ENCODE measurements at regions not wholly inside any gene's neighbourhood (a gene's known extent, or its start where the extent isn't known, plus 50 kb on each side); places are given as distances from the start of the nearest gene placed in this dataset.

DNA sequence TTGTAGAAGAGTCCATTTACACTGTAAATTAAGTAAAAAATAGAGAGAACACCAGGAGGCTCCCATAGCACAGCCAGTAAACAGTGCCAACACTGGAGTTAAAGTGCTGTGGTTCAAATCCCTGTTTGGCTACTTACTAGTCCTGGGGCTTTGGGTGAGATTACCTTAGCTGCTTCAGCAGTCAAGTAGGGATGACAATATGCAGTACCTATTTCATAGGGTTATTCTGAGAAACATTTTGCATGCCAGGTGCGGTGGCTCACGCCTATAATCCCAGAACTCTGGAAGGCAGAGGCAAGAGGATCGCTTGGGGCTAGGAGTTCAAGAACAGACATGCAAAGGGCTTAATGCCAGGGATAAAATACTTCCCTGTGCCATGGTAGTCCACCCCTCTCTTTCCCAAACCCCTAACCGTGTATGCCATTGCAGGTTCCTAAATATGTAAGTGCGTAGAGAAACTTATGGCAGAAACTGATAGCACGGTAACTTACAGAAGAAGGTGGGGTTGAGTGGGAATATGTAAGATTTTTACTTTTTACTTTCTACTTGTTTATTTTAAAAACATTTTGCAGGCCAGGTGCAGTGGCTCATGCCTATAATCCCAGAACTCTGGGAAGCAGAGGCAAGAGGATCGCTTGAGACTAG lies 86.4 kb upstream of the PICALM start:
- no peak for TF ChIP-seq EZH2 (IDR thresholded peaks at IDR 0.05; ENCODE audit: low read length, unreplicated experiment)
- no peak for TF ChIP-seq CTCF (conservative IDR thresholded peaks at IDR 0.05; ENCODE audit: low read depth, low read length)

Data from PC-3 (cell line).